Testis (tissue), 2 donors: ENCODE measurements at regions not wholly inside any gene's neighbourhood (a gene's known extent, or its start where the extent isn't known, plus 50 kb on each side); places are given as distances from the start of the nearest gene placed in this dataset.

Experiments
- CTCF ChIP-seq, 3 experiments: fragments of 450-650 bp in 2 of 3; fragments of 200-600 bp in 1 of 3; sonication (generic) in 1 of 3; IDR thresholded peaks; one replicate each; pipeline ENCODE4 v1.5.1; 2016 to 2019; ENCODE audit warnings: antibody characterized with exemption in 3 of 3, mild to moderate bottlenecking in 2 of 3, moderate library complexity in 1 of 3
- POLR2A ChIP-seq: fragments of 450-650 bp; IDR thresholded peaks from one replicate; pipeline ENCODE4 v1.6.1; 2017; ENCODE audit warnings: antibody characterized with exemption, mild to moderate bottlenecking, moderate library complexity

- TF ChIP-seq CTCF (IDR thresholded peaks at IDR 0.05): no peak
- no peak for TF ChIP-seq POLR2A
These were observed 87.9 kb downstream of the HMX1 start for GRCh38 chr4:8783736-8784135.
